Left kidney (tissue), 1 donor: ENCODE measurements at regions not wholly inside any gene's neighbourhood (a gene's known extent, or its start where the extent isn't known, plus 50 kb on each side); places are given as distances from the start of the nearest gene placed in this dataset.

ENCODE experiments used
- DNase-seq: peaks from one replicate; pipeline ENCODE4 v3.0.0-alpha.2; 2013

- DNase-seq = no peak
Measured at GRCh38 chr6:134739299-134740026, 210.4 kb downstream of the ALDH8A1 start.

- DNase-seq = no peak
Measured at GRCh38 chr6:134738211-134738885, 211.6 kb downstream of the ALDH8A1 start.

- no peak for DNase-seq
Measured at GRCh38 chr6:134735461-134735860, 214.4 kb downstream of the ALDH8A1 start.

- DNase-seq = no peak
Measured at GRCh38 chr6:134734312-134734869, 215.5 kb downstream of the ALDH8A1 start.

- DNase-seq = no peak
Measured at GRCh38 chr6:134733801-134734200, 216.1 kb downstream of the ALDH8A1 start.

GRCh38 chr6:134732763-134733162 lies 217.1 kb downstream of the ALDH8A1 start:
- no peak for DNase-seq

- DNase-seq = no peak
Measured at GRCh38 chr6:134731615-134732014, 218.3 kb downstream of the ALDH8A1 start.

GRCh38 chr6:134730013-134730412 lies 219.9 kb downstream of the ALDH8A1 start:
- DNase-seq = no peak

GRCh38 chr6:134729561-134729960 lies 220.3 kb downstream of the ALDH8A1 start:
- DNase-seq = no peak

- DNase-seq = no peak
Measured at GRCh38 chr6:134727081-134727480, 222.8 kb downstream of the ALDH8A1 start.

- DNase-seq = no peak
Measured at GRCh38 chr6:134725590-134725989, 224.3 kb downstream of the ALDH8A1 start.

- no peak for DNase-seq
Measured at GRCh38 chr6:134724771-134725340, 225.0 kb downstream of the ALDH8A1 start.

GRCh38 chr6:134723081-134723871 lies 226.6 kb downstream of the ALDH8A1 start:
- DNase-seq = no peak

- DNase-seq = no peak
Measured at GRCh38 chr6:134722200-134722870, 227.6 kb downstream of the ALDH8A1 start.

GRCh38 chr6:134721060-134721405 lies 228.9 kb downstream of the ALDH8A1 start:
- DNase-seq = no peak

- DNase-seq = no peak
Measured at GRCh38 chr6:134720353-134721059, 229.4 kb downstream of the ALDH8A1 start.

- DNase-seq = no peak
Measured at GRCh38 chr6:134719911-134720310, 230.0 kb downstream of the ALDH8A1 start.

- DNase-seq = no peak
Measured at GRCh38 chr6:134719286-134719685, 230.6 kb downstream of the ALDH8A1 start.

- no peak for DNase-seq
Measured at GRCh38 chr6:134714679-134715078, 235.2 kb downstream of the ALDH8A1 start.

- no peak for DNase-seq
Measured at GRCh38 chr6:134714113-134714512, 235.8 kb downstream of the ALDH8A1 start.

- DNase-seq = no peak
Measured at GRCh38 chr6:134712311-134712710, 237.6 kb downstream of the ALDH8A1 start.
